HG02588 (cell line): ENCODE measurements at regions not wholly inside any gene's neighbourhood (a gene's known extent, or its start where the extent isn't known, plus 50 kb on each side); places are given as distances from the start of the nearest gene placed in this dataset.
A peak's percentile ranks its signal among the peaks of the same experiment; 100 is the strongest.

Source experiments
- ATAC-seq: cut with Tn5 transposase; IDR thresholded peaks from one replicate; pipeline ENCODE4 v1.9.1; 2021; ENCODE audit warnings: mild to moderate bottlenecking, moderate library complexity; ENCODE audit not compliant: unreplicated experiment

DNA sequence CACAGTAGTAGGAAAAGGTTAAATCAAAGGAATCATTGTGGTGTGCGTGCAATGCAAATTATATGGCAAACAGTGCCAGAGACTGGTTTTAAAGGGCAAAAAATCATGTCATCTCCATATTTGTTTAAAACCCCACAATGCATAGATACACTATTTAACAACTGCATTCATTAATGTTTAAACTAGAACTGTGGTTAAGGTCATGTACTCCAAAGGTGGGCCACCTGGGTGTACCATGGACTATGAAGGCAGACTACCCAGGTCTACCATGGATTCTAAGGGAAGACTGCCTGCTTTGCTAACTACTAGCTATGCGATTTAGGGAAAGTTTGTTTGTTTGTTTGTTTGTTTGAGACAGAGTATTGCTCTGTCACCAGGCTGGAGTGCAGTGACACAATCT lies 356.3 kb downstream of the ZEB2 start:
- ATAC-seq: no peak

DNA sequence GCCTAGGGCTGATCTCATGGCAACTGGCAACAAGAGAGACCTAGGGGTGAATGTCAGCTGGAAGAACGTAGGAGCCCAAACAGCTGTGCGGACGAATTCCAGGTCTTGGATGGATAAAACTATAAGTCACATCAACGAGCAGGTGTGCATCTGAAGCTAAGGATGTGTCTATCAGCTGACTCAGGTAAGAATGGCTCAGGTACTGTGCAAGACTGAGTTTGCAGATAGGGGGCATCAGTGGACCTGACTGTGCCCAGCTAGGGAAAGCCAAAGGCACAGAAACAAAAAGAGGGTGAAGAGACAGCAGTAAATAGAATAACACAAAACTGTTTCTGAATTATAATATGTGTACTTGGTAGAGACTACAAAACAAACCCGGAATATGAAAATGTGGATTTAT lies 357.3 kb downstream of the ZEB2 start:
- no peak for ATAC-seq

DNA sequence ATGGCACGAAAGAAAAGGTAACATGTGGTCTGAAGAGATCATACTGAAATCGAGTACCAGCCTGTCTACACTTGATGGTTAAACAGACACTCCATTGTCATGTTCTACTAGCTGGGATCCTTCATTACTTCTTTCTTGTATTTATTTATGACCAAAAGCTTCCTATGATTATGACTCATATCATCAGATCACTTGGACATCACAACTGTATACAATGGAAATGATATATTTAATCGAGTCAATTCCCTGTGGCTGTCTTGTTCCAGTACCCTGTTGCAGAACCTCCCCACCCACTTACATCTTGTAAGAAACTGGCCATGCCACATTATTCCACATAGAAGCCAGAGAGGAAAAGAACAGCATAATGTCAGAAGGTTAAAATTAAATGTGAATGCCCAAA lies 358.9 kb downstream of the ZEB2 start:
- no peak for ATAC-seq

DNA sequence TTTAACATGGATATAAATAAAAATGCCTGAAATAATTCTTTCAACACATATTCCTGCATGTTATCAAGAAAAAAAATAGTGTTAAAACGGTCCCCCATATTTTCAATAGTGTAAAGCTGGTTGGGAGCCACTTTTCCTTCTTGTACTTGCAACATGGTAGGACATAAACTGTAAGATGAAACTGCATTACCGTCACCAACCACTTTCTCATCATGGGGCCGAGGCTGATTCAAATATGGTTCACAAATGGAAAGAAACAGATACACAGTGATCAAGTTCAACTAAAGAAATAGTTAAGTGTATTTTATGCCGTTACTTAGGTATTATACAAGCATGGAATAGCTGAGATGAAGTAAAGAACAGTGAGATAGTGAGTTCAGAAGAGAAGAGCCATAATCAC lies 360.7 kb downstream of the ZEB2 start:
- ATAC-seq: no peak

DNA sequence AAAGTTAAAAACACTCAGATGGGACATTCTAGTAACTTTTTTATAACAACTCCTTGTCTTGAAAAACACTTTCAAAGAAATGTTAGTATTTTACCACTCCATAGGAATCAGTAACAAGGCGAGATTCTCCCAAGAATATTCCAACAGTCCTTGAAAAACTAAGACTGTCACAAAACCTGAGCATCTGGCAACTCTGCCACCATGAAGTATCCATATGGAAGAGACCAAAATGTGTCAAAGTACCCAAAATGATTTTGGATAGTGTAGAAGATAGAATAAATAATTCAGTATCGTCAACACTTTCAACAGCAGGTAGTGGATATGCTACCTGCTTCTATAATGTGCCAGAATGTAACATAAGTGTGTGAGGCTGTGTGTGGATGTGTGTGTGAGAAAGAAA lies 361.8 kb downstream of the ZEB2 start:
- no peak for ATAC-seq

DNA sequence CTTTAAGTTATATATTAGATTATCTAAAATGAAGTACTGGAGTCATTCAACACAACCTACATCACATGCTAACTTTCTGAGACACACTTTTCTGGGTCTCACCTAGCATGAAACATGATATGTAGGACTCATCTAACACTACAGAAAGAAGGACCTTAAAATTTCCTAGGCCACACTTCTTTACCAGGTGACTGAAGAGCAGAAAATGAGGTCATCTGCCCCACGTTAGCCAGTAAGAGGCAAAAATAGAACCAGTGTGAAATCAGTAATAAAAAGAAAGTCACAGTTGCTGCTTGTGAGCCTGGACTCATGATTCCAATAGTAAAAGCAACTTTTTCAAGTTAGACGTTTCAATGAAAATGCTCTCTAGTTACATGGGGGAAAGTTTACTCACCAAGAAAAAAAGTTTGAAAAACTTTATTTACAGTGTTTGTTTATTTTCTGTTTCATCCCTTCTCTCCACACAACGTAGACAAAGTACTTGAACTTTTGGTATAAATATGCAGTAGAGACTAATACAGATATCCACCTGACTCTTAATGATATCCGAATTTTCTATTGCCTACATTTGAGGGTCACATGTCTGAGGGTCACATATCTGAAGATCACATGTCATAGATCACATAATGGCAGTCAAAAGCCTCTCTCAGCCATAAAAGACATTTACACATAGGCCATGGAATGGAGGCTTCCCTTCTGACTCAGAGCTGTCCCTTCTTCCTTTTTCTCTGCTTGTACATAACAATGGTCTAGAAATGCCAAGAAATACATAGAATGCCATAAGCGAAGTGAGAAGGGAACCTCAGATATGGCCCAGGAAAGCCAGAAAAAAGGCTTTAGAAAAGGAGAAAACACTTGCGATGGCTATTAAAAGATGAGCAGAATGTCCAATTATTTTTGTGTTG lies 362.9 kb downstream of the ZEB2 start:
- ATAC-seq: no peak

DNA sequence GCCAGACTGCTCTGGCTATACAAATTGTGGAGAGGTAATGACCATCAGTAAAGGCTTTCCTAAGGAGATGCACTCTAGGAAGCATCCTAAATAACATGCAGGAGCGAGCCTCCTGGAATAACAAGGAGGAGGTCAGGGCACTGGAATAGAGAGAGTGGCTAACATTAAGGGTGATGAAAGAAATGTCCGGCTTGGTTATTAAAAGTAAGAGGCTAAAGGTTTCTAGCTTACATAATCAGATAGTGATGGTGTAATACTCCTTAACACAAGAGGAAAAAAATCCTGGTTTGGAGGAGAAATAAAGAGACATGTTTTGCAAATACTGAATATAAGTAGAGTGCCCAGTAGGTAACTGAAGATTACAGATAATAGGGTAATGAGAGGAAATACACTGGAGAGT lies 365.7 kb downstream of the ZEB2 start:
- ATAC-seq: no peak

DNA sequence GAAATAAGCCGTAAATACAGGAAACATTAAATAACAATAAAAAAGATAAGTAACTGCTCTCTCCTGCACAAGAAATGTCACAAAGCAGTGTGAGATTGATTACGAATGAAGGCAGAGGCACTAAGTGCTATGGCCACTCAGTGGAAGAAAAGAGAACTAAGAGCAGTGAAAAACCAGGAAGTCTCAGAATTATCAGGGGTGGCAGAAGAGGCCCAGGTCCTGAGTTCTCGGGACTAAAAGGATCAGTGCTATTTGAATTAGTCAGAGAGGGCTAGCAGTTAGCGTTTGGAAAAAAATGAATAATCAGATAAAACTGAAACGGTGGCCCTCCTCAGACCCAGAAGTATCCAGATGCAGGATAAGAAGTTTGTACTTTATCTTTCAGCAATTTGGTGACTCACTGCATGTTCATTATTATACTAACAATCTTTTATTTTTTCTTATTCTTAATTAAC lies 367.1 kb downstream of the ZEB2 start:
- peak; percentile 48 for ATAC-seq

DNA sequence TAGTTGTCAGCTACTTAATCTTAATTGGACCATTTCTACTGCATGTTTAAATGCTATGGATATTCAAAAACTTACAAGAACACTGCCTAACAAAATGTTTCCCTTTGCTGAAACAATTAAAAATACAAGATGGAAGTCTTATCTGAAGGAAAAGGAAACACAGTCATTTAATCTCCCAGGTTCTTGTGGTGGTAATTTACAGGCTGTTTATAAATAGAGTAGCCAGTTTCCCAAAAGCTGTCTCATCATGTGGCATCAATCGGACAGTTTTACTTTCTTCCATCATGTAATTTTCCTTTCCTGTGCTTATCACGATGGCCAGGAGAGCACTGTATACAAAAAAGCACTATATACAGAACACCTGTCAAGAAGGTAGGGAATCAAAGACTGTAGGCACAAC lies 368.1 kb downstream of the ZEB2 start:
- ATAC-seq: no peak

DNA sequence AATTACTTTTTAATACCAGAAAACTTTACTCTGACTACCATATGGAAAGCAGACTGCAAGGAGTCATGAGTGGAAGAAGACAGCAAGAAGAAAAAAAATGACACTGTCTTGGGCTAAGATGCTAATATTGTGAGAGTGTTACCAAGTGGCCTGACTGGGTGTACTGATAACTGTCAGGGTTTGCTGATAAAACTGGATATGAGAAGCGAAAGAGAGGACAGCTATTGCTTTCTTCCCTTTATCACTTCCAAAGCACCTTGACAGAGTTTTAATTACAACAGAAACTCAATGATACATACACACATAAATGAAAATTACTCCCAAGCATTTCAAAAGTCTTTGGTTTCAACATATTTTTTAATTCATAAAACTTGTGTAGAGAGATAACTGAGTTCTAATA lies 368.5 kb downstream of the ZEB2 start:
- ATAC-seq: no peak

DNA sequence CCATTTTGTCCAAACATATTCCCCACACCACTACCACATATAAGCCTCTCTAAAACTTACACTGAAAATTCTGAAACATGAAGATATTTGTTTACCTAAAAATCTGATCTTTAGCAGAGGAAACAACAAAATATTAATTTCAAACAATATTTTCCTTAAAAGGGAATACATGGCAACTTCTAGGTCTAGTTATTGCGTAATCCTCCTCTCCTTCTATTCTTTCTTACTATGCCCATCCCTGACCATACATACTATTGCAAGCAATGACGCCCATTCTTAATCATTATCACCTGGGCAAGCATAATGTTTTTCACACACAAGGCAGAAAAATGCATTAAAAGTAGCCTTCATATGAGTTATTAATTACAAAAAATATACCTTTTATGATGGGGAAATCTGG lies 372.6 kb downstream of the ZEB2 start:
- no peak for ATAC-seq

DNA sequence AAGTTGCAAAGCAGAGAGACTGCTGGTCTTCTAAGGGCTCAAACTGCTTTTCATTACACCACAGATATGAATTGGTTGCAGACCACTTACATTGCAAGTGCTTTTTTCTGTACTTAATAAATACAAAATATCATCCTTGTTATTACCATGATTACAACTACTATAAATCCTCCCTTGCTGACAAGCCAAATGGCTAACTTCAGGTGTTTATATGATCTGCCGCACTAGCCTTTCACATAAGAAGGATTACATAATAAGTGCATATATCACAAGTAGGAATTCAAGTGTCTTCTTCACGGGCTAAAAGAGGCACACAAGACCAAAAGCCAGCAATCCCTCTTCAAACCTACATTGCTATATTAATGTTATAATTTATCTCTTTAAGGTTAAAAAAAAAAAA lies 373.0 kb downstream of the ZEB2 start:
- no peak for ATAC-seq

DNA sequence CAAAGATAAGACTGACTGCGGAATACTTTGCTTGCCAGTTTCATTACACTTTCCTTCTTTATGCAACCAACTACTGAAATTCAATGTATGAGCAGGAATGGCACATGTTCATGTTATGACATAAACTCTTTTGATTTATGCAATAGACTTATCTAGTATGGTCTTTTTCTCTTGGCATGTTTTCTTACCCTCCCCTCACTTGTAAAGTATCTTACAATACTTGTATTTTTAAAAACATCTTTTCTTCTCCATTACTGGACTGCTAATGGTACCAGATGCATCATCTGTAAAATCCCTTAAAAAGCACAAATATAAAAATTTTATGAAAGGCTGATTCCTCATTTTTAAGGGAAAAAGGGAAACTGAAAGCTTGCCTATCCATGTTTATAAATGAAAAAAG lies 373.8 kb downstream of the ZEB2 start:
- ATAC-seq: no peak

DNA sequence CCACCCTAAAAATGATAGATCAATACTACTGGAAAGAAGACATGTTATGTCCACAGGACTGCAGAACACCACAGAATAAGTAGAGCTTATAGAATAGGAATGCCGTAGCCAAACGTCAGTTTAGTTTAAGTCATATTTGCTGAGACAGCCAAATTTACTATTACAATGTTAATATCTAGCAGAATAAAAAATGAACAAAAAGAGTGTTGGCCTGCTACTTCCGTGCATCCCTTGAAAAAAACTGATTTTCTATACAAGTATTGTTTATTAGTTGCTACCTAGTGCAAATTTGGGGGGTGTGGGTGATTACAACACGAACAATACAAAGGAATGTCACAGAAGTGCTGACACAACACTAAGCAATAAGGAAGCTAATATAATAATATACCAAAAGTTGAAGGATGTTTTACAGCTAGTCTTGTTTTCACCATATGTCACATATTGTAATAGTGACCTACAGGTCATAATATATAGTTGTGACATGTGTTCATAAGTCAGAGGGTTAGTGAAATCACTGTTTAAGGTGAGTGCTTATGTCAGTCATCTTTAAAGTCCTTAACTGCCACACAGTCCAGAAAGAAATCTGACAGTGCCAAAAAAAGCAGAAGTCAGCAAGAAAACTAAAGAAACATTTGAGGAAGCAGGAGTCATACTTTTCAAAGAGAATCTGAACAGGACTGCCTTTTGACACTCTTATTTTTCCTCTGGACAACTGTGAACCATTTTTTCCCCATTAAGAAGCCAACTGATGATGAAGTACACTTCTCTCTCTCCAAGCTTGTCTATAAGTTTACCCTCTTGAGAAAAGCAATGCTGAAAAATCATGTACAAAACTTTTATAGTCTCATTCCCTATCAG lies 376.4 kb downstream of the ZEB2 start:
- no peak for ATAC-seq

DNA sequence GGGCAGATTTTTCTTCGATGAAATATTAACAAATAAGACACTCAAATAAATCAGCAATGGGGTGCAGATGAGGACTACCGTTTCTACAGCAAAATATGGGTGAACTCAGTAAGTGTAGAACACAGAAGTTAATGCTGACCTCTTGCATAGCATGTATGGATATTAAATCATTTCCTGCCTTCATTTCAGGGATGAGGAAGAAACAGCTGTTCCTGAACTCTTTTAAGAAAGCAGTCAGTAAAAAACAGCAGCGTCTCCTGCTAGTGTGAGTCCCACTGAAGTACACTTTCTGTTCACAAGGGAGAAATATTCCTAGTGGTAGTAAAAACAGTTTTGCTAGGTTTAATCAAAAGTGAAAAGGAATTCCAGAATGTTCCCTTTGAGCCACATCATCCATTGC lies 379.0 kb downstream of the ZEB2 start:
- no peak for ATAC-seq

DNA sequence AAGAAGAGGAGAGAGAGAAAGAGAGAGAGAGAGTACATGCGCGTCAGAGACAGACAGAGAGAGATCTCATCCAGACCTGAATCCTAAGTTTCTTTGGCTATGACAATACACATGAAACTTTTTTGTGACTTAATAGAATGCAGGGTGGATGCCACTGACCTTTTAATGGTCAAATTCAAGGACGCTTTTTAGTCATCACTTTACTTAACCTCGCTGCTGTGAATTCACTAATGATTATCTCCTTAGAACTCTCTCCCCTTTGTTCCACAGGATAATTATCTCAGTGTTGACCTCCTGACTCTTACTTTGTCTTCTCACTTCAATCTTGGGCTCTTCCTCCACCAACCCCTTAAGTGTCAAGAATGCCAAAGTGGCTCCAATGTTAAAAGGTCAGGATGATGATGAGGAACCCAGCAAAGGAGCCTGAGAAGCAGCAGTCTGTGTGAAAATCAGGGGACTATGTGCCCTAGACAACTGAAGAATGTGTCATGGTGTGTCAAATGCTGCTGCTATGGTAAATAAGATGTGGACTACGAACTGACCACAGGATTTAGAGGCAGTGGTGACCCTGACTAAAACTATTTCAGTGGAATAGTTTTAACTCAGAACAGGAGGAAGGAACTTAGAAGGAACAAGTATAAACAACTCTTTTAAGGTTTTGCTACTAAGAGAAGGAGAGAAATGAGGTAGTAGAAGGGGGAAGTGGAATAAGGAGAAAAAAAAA lies 382.1 kb downstream of the ZEB2 start:
- no peak for ATAC-seq

DNA sequence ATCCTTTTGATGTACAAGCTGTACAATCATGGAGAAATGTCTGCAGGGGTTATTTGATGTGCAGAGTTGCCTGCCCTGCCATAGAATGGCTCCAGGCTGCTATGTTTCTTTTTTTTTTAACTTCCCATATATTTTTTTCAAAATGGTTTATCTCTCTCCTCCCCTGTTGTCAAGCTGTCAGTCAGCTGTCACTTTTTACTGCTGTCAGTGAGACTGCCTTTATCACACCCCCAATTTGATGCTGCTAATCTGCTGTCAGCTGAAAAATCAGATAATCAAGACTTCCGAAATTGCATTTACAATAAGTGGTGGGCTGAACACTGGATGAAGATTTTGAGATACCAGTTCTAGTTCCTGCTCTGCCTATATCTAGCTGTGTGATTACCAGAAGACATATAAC lies 382.6 kb downstream of the ZEB2 start:
- ATAC-seq: no peak

DNA sequence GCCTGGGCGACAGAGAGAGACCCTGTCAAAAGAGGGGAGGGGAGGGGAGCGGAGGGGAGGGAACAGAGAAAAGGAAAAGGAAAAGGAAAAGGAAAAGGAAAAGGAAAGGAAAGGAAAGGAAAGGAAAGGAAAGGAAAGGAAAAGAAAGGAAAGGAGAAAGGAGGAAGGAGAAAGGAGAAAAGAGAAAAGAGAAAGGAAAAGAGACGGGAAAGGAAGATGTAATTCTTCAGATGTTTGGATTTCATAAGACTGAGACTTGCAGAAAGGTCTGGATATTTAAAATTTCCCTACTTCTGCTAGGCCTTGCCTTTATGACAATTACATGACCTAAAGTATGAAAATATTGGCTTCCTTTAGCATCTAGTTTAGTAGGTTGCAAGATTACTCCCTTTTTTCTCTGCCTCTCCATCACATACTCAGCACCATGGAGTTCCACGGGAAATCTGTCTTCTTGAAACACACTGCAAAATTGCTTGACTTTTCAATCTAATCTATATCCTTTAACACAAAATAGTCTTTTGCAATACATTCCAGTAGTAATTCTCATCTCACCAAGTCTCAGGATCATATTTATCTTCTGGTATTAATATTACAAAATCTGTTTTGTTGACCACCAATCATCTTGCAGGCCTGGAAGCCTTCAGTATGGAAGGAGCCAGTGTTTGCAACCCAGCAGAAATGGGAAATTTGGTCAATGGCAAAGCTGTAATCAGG lies 383.5 kb downstream of the ZEB2 start:
- no peak for ATAC-seq

DNA sequence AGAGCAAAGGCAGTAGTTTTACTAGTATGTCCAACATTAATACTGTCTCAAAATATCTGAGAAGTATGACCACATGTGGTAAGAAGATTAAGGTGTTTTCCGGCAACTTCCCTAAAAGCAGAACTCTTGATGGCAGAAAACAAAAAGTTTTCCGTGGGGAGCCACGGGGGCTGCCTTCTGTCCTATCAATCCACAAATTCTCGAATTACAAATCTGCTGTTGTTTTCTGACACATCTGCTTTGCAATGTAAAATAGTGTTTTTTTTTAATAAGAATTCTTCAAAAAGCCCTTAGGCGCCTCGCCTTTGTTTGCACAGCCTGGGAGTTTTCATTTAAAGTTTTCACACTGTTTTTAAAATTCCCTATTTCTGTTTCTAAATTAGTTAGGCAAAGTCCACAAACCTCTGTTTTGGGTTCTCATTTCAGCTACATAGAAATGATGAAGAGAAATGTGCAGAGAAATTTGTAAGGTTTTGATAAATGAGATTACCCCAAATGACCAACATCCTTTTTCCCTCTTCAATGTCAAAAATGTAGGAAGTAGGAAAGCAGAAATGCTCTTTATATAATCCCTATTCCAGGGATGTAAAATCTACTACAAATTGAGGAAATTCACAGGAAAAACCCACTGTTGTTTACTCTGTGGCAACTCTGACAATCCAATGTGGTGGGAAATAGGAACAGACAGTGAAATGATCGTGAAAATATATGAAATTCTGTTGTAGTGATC lies 385.8 kb downstream of the ZEB2 start:
- ATAC-seq: no peak

DNA sequence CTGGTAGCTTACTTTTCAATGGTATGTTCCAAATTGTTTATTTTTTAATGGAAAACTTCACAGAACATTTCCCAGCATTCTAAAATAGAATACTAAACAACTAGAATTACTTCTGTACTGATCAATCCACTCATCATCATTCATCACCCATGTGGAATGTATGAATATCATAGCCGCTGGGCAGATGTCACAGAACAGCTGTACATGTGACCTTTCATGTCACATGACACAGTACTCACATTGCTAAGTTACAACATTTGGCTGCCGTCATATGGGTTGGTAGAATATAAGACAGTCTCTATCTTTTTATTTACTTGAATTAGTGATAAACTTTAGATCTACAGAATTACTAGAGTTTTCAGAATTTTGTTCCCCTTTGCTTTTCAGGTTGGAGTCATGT lies 387.6 kb downstream of the ZEB2 start:
- ATAC-seq: no peak
